Lower lobe of right lung (tissue), 2 donors: ENCODE measurements at regions not wholly inside any gene's neighbourhood (a gene's known extent, or its start where the extent isn't known, plus 50 kb on each side); places are given as distances from the start of the nearest gene placed in this dataset.

ENCODE experiments used
- ATAC-seq, 2 donors: fragments of 200-7000 bp; cut with Tn5 transposase; one replicate each; pipeline ENCODE4 v1.9.1; 2020 to 2022; ENCODE audit warnings: mild to moderate bottlenecking in 2 of 2, moderate library complexity in 2 of 2
- DNase-seq: peaks from one replicate; pipeline ENCODE4 v3.0.0-alpha.2; 2020
- H3K27ac ChIP-seq: fragments of 200-600 bp; one replicate; pipeline ENCODE4 v1.8.0; 2022
- H3K27me3 ChIP-seq: fragments of 200-600 bp; one replicate; pipeline ENCODE4 v1.8.0; 2022; ENCODE audit warnings: low read depth
- H3K36me3 ChIP-seq: fragments of 200-600 bp; one replicate; pipeline ENCODE4 v1.8.0; 2022; ENCODE audit warnings: mild to moderate bottlenecking
- H3K4me1 ChIP-seq: fragments of 200-600 bp; one replicate; pipeline ENCODE4 v1.8.0; 2022
- H3K4me3 ChIP-seq: fragments of 200-600 bp; one replicate; pipeline ENCODE4 v1.8.0; 2022; ENCODE audit warnings: mild to moderate bottlenecking
- H3K9me3 ChIP-seq: fragments of 200-600 bp; one replicate; pipeline ENCODE4 v1.8.0; 2022
- intact Hi-C: fragments of 100-400 bp; cut with DNase I; formaldehyde crosslinking; loops from one replicate; pipeline ENCODE4 v1.11.0; 2022
- TF ChIP-seq, protein P1 (sequence below): fragments of 200-600 bp; IDR thresholded peaks from one replicate; pipeline ENCODE4 v1.8.0; 2022; ENCODE audit warnings: antibody characterized with exemption, mild to moderate bottlenecking
- donor health status: DM: no; HTN: yes; CAD: no; lungs with severe emphysema.

DNA sequence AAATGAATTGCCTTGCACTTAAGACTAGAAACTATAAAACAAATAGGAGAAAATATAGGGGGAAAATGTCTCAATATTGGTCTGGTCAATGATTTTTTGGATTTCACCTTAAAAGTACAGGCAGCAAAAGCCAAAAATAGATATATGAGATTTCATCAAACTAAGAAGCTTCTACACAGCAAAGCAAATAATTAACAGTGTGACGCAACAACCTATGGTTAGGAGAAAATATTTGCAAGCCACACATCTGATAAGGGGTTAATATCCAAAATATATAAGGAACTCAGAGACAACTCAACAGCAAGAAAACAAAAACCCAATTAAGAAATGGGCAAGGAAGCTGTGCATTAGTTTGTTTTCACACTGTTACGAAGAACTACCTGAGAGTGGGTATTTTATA lies 89.1 kb downstream of the MAIP1 start:
- TF ChIP-seq, protein P1, sequence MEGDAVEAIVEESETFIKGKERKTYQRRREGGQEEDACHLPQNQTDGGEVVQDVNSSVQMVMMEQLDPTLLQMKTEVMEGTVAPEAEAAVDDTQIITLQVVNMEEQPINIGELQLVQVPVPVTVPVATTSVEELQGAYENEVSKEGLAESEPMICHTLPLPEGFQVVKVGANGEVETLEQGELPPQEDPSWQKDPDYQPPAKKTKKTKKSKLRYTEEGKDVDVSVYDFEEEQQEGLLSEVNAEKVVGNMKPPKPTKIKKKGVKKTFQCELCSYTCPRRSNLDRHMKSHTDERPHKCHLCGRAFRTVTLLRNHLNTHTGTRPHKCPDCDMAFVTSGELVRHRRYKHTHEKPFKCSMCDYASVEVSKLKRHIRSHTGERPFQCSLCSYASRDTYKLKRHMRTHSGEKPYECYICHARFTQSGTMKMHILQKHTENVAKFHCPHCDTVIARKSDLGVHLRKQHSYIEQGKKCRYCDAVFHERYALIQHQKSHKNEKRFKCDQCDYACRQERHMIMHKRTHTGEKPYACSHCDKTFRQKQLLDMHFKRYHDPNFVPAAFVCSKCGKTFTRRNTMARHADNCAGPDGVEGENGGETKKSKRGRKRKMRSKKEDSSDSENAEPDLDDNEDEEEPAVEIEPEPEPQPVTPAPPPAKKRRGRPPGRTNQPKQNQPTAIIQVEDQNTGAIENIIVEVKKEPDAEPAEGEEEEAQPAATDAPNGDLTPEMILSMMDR: no peak
- no peaks in the 10 kb centered on the region for H3K27me3 ChIP-seq
- intact Hi-C loops: no loop called here
- no peak for DNase-seq
- H3K27ac ChIP-seq: no peak overlapping the region
- H3K4me1 ChIP-seq: no peaks in the 10 kb centered on the region
- no peak overlapping the region for H3K4me3 ChIP-seq
- peaks cover 5% of the 10 kb centered on the region for H3K9me3 ChIP-seq
- H3K36me3 ChIP-seq: no peaks in the 10 kb centered on the region
- no peak for ATAC-seq

DNA sequence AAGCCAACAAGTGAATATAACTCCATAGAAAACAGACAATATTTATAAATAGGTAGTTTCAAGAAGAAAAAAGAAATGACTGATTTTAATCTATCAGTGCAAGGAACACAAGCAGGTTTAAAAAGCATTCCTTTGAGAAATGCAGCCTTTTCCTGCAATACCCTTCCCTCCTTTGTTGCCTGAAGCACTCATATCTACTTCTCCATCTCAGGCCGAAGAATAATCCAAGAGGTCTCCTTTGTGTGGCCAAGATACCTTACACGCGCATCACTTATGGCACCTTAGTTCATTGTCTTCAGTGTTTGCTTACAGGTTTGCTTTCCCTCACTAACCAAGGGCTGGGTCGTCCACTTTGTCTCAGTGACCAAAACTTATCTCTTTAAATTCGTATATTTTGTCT lies 93.0 kb downstream of the MAIP1 start:
- Histone ChIP-seq H3K27me3 (no peaks in the 10 kb centered on the region), H3K36me3 (no peaks in the 10 kb centered on the region), H3K4me3 (no peak overlapping the region), H3K4me1 (no peaks in the 10 kb centered on the region), H3K27ac (no peak overlapping the region), H3K9me3 (peaks cover 5% of the 10 kb centered on the region)
- intact Hi-C loops: no loop called here
- ATAC-seq (no peak), DNase-seq (no peak)
- TF ChIP-seq, protein P1: no peak

GRCh38 chr2:200049086-200049485 lies 93.7 kb downstream of the MAIP1 start:
- TF ChIP-seq, protein P1: no peak
- no peak overlapping the region for H3K4me3 ChIP-seq
- no peak overlapping the region for H3K27ac ChIP-seq
- ATAC-seq: no peak
- no peaks in the 10 kb centered on the region for H3K36me3 ChIP-seq
- intact Hi-C loops: no loop called here
- H3K9me3 ChIP-seq: peaks cover 5% of the 10 kb centered on the region
- H3K27me3 ChIP-seq: no peaks in the 10 kb centered on the region
- DNase-seq: no peak
- H3K4me1 ChIP-seq: no peaks in the 10 kb centered on the region

- Histone ChIP-seq H3K27me3 (no peaks in the 10 kb centered on the region), H3K27ac (no peak overlapping the region), H3K36me3 (no peaks in the 10 kb centered on the region), H3K9me3 (no peaks in the 10 kb centered on the region), H3K4me1 (no peaks in the 10 kb centered on the region), H3K4me3 (no peak overlapping the region)
- intact Hi-C loops: no loop called here
- ATAC-seq (no peak), DNase-seq (no peak)
- TF ChIP-seq, protein P1: no peak
Measured at GRCh38 chr2:200050921-200051610, 95.7 kb downstream of the MAIP1 start.

DNA sequence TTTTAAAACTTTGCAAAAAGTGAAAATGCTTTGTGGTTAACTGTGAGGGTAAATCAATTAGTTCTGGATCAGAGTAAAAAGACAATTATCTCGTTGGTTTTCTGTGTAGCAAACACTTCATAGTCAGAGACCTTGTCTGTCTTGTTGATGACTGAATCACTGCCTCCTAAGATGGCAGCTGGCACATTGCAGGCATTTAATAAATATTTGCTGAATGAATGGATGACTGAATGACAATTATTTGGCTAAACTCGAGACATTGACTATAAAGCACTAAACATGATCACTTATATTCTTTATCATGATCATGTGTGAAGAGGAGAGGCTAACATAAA lies 96.2 kb downstream of the MAIP1 start:
- ATAC-seq (no peak), DNase-seq (no peak)
- H3K36me3 ChIP-seq: no peaks in the 10 kb centered on the region
- H3K4me1 ChIP-seq: no peaks in the 10 kb centered on the region
- TF ChIP-seq, protein P1: no peak
- no peak overlapping the region for H3K27ac ChIP-seq
- intact Hi-C loops: no loop called here
- no peak overlapping the region for H3K4me3 ChIP-seq
- no peaks in the 10 kb centered on the region for H3K27me3 ChIP-seq
- H3K9me3 ChIP-seq: no peaks in the 10 kb centered on the region
